H9 (cell line): ENCODE measurements at regions not wholly inside any gene's neighbourhood (a gene's known extent, or its start where the extent isn't known, plus 50 kb on each side); places are given as distances from the start of the nearest gene placed in this dataset.

Experiments
- DNase-seq: peaks from one replicate; pipeline ENCODE4 v3.0.0-alpha.2; 2017
- H2AFZ ChIP-seq: one replicate; pipeline ENCODE4 v1.6.1; 2013; ENCODE audit warnings: mild to moderate bottlenecking, low read length, control low read depth, moderate library complexity
- H2AK5ac ChIP-seq: 2 replicates; pipeline ENCODE4 v1.6.1; 2013; ENCODE audit warnings: low read length, control low read depth, mixed read lengths; ENCODE audit not compliant: insufficient read length
- H2BK120ac ChIP-seq: one replicate; pipeline ENCODE4 v1.6.1; 2013; ENCODE audit warnings: low read depth, mild to moderate bottlenecking, low read length, control low read depth, inconsistent platforms; ENCODE audit not compliant: poor library complexity, severe bottlenecking
- H2BK12ac ChIP-seq: 2 replicates; pipeline ENCODE4 v1.6.1; 2013; ENCODE audit warnings: low read length, control low read depth, mixed read lengths, low read depth; ENCODE audit not compliant: insufficient read length
- H2BK15ac ChIP-seq: 2 replicates; pipeline ENCODE4 v1.6.1; 2013; ENCODE audit warnings: low read depth, low read length, control low read depth
- H2BK20ac ChIP-seq: one replicate; pipeline ENCODE4 v1.6.1; 2013; ENCODE audit warnings: low read depth, mild to moderate bottlenecking, low read length, control low read depth, inconsistent platforms; ENCODE audit not compliant: poor library complexity, severe bottlenecking
- H2BK5ac ChIP-seq: 2 replicates; pipeline ENCODE4 v1.6.1; 2013; ENCODE audit warnings: low read length, control low read depth, mixed read lengths; ENCODE audit not compliant: insufficient read length
- H3K14ac ChIP-seq: 2 replicates; pipeline ENCODE4 v1.6.1; 2013; ENCODE audit warnings: low read length, control low read depth; ENCODE audit not compliant: insufficient read depth
- H3K18ac ChIP-seq: 2 replicates; pipeline ENCODE4 v1.6.1; 2013; ENCODE audit warnings: low read depth, mild to moderate bottlenecking, mixed read lengths, low read length, control low read depth; ENCODE audit not compliant: insufficient read length
- H3K23ac ChIP-seq: 2 replicates; pipeline ENCODE4 v1.6.1; 2013; ENCODE audit warnings: low read length, control low read depth, mixed read lengths, low read depth; ENCODE audit not compliant: insufficient read length
- H3K23me2 ChIP-seq: 2 replicates; pipeline ENCODE4 v1.6.1; 2013; ENCODE audit warnings: low read depth, mild to moderate bottlenecking, mixed read lengths, low read length, control low read depth; ENCODE audit not compliant: insufficient read length, poor library complexity, severe bottlenecking
- H3K27ac ChIP-seq: 2 replicates; pipeline ENCODE4 v1.5.1; 2013; ENCODE audit warnings: low read length, control low read depth, mixed read lengths, low read depth; ENCODE audit not compliant: insufficient read length
- H3K27me3 ChIP-seq: 2 replicates; pipeline ENCODE4 v1.6.1; 2013; ENCODE audit warnings: low read length, control low read depth, inconsistent platforms; ENCODE audit not compliant: insufficient read depth
- H3K4ac ChIP-seq: 2 replicates; pipeline ENCODE4 v1.6.1; 2013; ENCODE audit warnings: low read depth, mild to moderate bottlenecking, control low read depth, inconsistent platforms, low read length, moderate library complexity
- H3K4me1 ChIP-seq: 2 replicates; pipeline ENCODE4 v1.6.1; 2013; ENCODE audit warnings: low read length, control low read depth, inconsistent platforms; ENCODE audit not compliant: insufficient read depth
- H3K4me2 ChIP-seq: 2 replicates; pipeline ENCODE4 v1.6.1; 2013; ENCODE audit warnings: low read length, control low read depth, mixed read lengths; ENCODE audit not compliant: insufficient read length, insufficient read depth
- H3K56ac ChIP-seq: 2 replicates; pipeline ENCODE4 v1.6.1; 2013; ENCODE audit warnings: low read depth, mild to moderate bottlenecking, mixed read lengths, low read length, control low read depth; ENCODE audit not compliant: insufficient read length
- H3K79me1 ChIP-seq: 2 replicates; pipeline ENCODE4 v1.6.1; 2013; ENCODE audit warnings: low read depth, mild to moderate bottlenecking, moderate library complexity, low read length, control low read depth, inconsistent platforms; ENCODE audit not compliant: insufficient read depth, poor library complexity, severe bottlenecking
- H3K79me2 ChIP-seq: 2 replicates; pipeline ENCODE4 v1.6.1; 2013; ENCODE audit warnings: low read length, control low read depth, inconsistent platforms; ENCODE audit not compliant: insufficient read depth
- H3K9ac ChIP-seq: 2 replicates; pipeline ENCODE4 v1.6.1; 2013; ENCODE audit warnings: low read length, control low read depth, mixed read lengths; ENCODE audit not compliant: insufficient read length; ENCODE audit errors: extremely low read depth
- H3K9me3 ChIP-seq: one replicate; pipeline ENCODE4 v1.6.1; 2013; ENCODE audit warnings: low read depth, low read length, inconsistent platforms; ENCODE audit not compliant: control insufficient read depth
- H3T11ph ChIP-seq: one replicate; pipeline ENCODE4 v1.6.1; 2013; ENCODE audit warnings: mild to moderate bottlenecking, low read length, control low read depth, inconsistent platforms
- H4K20me1 ChIP-seq: one replicate; pipeline ENCODE4 v1.6.1; 2013; ENCODE audit not compliant: control insufficient read depth, insufficient read length, insufficient read depth
- H4K5ac ChIP-seq: 2 replicates; pipeline ENCODE4 v1.6.1; 2013; ENCODE audit warnings: low read depth, mild to moderate bottlenecking, mixed read lengths, low read length, control low read depth; ENCODE audit not compliant: insufficient read length
- H4K8ac ChIP-seq: replicated peaks from 2 replicates; pipeline ENCODE4 v1.6.1; 2013; ENCODE audit warnings: low read length, control low read depth, mixed read lengths, low read depth; ENCODE audit not compliant: insufficient read length
- H4K91ac ChIP-seq: 2 replicates; pipeline ENCODE4 v1.6.1; 2013; ENCODE audit warnings: low read depth, mild to moderate bottlenecking, moderate library complexity, mixed read lengths, low read length, control low read depth; ENCODE audit not compliant: insufficient read length
- H3K27ac Mint-ChIP-seq, 3 experiments: 2 replicates in 2 of 3; 3 replicates in 1 of 3; pipeline ENCODE4 v1.8.0; 2020 to 2021; ENCODE audit warnings: mixed read lengths in 3 of 3, mild to moderate bottlenecking in 1 of 3, moderate library complexity in 1 of 3
- H3K27me3 Mint-ChIP-seq: 2 replicates; pipeline ENCODE4 v1.8.0; 2021; ENCODE audit warnings: low read depth, mild to moderate bottlenecking, moderate library complexity, mixed read lengths
- H3K36me3 Mint-ChIP-seq, 3 experiments: 2 replicates in 2 of 3; 3 replicates in 1 of 3; pipeline ENCODE4 v1.8.0; 2020 to 2021; ENCODE audit warnings: low read depth in 3 of 3, mixed read lengths in 3 of 3; ENCODE audit not compliant: insufficient read depth in 1 of 3
- H3K4me1 Mint-ChIP-seq, 2 experiments: 2 replicates each; pipeline ENCODE4 v1.8.0; 2020; ENCODE audit warnings: mixed read lengths in 2 of 2
- H3K4me3 Mint-ChIP-seq, 2 experiments: 2 replicates in 1 of 2; 3 replicates in 1 of 2; pipeline ENCODE4 v1.8.0; 2020 to 2021; ENCODE audit warnings: mild to moderate bottlenecking in 2 of 2, mixed read lengths in 2 of 2, moderate library complexity in 1 of 2
- H3K9me3 Mint-ChIP-seq, 2 experiments: 2 replicates in 1 of 2; 3 replicates in 1 of 2; pipeline ENCODE4 v1.8.0; 2020; ENCODE audit warnings: mild to moderate bottlenecking in 2 of 2, mixed read lengths in 2 of 2, moderate library complexity in 1 of 2
- CTCF ChIP-seq: fragments of 200-600 bp; sonication (generic); conservative IDR thresholded peaks from 3 replicates; pipeline ENCODE4 v1.8.0; 2021; ENCODE audit warnings: antibody characterized with exemption, mild to moderate bottlenecking
- WGBS: extraction: QIAGEN DNeasy Blood & Tissue Kit; methylation state at CpG from one replicate; pipeline ENCODE4 v1.1.7; 2013; ENCODE audit warnings: missing lambda C conversion rate, low lambda C conversion rate, mixed read lengths; ENCODE audit not compliant: insufficient read length; ENCODE audit errors: extremely low coverage; 5-methylcytosine and 5-hydroxymethylcytosine counted together

GRCh38 chr3:74988095-74988494 is 373.6 kb upstream of the CNTN3 start:
- Histone ChIP-seq H3K27ac (no peak overlapping the region), H3K4ac (no peak overlapping the region), H2BK120ac (no peak overlapping the region), H3K4me1 (no peaks in the 10 kb centered on the region), H3K27me3 (no peaks in the 10 kb centered on the region), H3K56ac (no peak overlapping the region), H4K8ac (no peak overlapping the region), H2BK5ac (no peak overlapping the region), H2BK15ac (no peak overlapping the region), H3K23ac (no peak overlapping the region), H4K91ac (no peak overlapping the region), H3K4me2 (no peak overlapping the region), H3K23me2 (no peaks in the 10 kb centered on the region), H2AFZ (no peak overlapping the region), H3K79me2 (no peaks in the 10 kb centered on the region), H3K79me1 (no peaks in the 10 kb centered on the region), H3K9ac (no peak overlapping the region), H4K20me1 (no peaks in the 10 kb centered on the region), H4K5ac (no peak overlapping the region), H2AK5ac (no peak overlapping the region), H2BK20ac (no peak overlapping the region), H3K18ac (no peak overlapping the region), H2BK12ac (no peak overlapping the region), H3T11ph (no peak overlapping the region), H3K9me3 (no peaks in the 10 kb centered on the region), H3K14ac (no peak overlapping the region)
- peaks cover 4 to 8% of the 10 kb centered on the region in 2 experiments; a peak in 3 of 5 replicates for H3K9me3 Mint-ChIP-seq
- no peak for DNase-seq
- peaks cover 6 to 8% of the 10 kb centered on the region in 2 experiments; a peak in 3 of 4 replicates for H3K4me1 Mint-ChIP-seq
- no peak overlapping the region for H3K4me3 Mint-ChIP-seq
- no peaks in the 10 kb centered on the region; the same call in 1 of the 2 replicates for H3K27me3 Mint-ChIP-seq
- peaks cover 0 to 6% (median 4%) of the 10 kb centered on the region in 3 experiments; a peak in 4 of 7 replicates for H3K36me3 Mint-ChIP-seq
- TF ChIP-seq CTCF, result no peak
- WGBS, result no CpG with 5 or more reads among the region's 3 CpGs
- no peak overlapping the region; a peak in 1 of 7 replicates for H3K27ac Mint-ChIP-seq
